Right lung (tissue), 2 donors: ENCODE measurements at regions not wholly inside any gene's neighbourhood (a gene's known extent, or its start where the extent isn't known, plus 50 kb on each side); places are given as distances from the start of the nearest gene placed in this dataset.

Experiments
- DNase-seq, 2 donors: peaks; one replicate each; pipeline ENCODE4 v3.0.0-alpha.2; 2013

DNA sequence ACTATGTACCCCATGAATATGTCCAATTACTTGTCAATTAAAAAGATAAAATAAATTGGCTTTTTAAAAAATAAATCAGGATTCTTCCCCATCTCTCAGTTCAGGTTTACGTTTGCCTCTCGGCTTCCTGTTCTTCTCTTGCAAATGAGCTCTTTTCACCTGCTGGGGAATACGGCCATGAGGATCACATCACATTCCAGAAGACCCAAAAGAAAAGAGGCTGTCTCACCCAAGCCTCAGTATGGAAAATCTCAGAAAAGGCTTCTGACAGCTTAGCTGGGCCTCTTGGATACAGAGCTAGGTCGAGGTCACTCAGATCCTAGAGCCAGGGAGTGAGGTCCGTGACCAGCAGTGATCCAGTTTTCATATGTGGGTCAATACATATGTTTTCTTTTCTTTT is 171.2 kb upstream of the SDK2 start:
- no peak for DNase-seq

DNA sequence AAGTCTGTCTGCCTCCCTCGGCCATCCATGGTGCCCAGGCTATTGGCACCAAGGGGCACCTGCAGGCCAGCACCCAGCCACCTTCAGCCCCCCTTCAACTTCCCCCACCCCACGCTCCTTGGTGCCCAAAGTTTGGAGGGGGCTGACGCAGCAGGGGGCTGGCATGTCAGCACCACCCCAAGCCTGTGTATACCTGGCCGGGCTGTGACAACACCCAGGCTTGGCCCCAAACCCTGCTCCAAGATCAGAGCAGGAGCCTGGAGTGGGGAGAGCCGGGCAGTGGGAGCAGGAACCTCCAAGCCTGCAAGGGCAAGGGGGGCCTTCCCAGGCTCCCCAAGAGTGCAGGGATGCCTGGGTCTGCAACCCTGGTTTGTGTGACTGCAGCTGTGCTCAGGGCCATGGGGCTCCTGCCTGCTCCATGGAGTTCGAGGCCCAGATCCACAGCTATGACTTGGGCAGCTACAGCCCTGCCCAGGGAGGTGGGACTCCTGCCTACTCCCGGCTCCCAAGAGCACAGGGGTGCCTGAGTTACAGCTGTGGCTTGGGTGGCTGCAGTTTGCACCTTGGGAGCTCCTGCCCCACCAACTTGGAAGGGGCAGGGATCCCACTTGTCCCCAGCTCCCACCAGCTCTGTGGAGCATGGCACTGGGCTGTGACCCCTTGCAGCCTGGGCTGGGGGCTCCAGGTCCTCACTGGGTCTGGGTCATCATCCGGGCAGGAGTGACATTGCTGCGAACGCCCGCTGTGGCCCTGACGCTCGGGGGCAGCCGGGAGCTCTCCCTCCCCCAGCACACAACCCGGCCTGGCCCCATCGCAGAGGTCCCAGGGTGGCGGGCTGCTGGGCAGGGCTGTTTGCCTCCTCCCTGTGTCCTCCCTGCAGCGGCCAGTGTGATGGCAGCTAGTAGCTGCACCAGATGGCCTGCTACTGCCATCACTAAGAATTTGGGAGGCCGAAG is 175.5 kb upstream of the SDK2 start:
- no peak for DNase-seq

DNA sequence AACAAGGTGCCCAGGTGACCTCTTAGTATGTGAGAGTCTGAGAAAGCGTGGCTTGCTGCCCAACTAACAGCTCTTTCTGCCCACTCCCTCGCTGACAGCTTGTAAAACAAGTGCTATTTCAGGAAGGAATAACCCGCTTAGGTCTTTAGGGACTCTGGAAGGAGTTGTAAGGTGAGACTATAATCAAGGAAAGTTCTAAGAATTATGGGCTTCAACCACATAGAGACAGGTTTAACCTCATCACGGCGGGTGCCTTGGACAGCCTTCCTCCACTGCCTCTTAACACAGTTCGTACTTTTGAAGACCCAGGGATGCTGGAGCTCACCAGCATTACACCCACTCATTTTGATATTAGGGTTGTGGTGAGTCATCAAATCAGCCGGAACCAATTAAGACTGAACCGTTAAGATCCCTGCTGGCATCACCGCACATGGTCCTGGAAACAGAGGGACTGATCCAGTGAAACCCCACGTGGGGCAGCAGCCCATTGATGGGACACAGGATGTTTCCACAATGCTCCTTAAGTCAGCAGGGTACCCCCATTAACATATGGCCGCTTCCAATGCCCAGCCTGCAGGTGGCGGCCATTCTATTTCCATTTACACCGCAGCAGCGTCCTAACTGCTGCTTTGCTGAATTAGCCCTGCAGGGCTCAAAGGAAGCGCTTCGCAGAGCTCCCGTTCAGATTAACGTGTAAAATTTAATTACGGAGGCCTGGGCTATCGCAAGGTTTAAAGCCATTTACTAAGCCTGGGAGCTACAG is 176.6 kb upstream of the SDK2 start:
- no peak for DNase-seq

DNA sequence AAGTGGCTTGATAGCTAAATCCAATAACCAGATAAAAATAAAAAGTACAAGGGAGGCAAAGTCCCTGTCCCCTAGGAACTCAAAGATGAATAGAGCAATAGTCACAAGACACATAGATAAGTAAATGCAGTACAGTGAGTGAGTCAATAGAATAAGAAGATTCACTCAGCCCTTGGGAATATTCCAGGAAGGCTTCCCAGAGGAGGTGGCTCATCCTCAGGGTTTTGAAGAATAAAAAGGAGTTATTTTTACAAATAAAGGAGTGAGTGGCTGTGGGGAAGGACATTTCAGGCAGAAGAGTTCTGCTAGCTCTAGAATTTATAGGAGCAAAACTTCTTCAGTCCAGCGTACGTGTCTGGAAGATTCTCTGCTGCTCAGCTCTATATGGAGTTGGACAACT is 177.4 kb upstream of the SDK2 start:
- DNase-seq, result no peak

DNA sequence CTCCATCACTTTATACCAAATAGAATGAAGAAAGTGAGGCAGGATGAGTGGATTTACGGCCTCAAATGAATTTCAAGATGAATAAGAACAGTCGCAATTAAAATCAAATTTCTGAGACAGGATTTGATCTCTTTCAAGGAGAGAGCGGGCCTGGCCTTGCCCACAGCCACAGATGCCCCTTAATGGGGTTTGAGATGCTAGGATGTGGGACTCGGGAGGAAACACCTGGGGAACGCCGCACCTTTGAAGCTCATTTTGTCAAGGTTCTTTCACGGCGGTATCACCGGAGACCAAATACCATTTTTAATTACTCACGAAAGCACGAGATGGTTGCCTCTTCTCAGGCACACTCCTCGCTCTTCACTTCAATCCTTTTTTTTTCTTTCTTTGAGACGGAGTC is 178.1 kb upstream of the SDK2 start:
- DNase-seq, result no peak

GRCh38 chr17:73823684-73824083 is 179.4 kb upstream of the SDK2 start:
- DNase-seq, result no peak

- DNase-seq, result no peak
Measured at GRCh38 chr17:73824321-73824720, 180.1 kb upstream of the SDK2 start.

DNA sequence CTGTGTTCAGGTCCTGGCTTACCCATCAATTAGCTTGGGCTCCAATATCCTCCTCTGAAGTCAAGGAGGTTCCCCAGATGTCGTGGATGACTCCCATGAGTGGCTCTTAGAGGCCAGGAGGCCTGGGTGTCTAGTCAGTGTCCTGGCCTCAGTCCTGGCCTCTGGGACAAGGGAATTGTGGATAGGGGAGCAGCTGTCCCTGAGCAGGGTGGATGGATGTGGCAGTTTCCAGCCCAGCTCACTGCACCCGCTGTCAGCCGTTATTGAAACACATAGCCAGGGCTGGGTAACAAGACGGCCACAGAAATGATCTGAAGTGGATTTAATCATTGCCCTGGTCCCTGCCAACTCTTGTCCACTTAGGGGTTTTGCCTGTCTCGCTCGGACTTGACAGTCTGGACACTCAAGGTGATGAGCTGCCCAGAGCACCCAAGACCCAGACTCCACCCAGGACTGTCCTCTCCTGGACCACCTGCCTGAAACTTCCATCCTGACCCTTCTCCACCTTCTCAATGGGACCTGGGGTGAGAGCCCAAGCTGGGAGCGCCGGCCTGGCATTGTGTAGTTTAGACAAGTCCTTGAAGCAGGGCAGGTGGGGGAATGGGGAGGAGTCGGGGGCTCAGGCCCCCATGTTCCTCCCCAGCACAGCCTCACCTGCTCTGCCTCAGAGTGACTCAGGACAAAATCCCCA is 182.1 kb upstream of the SDK2 start:
- DNase-seq, result no peak

DNA sequence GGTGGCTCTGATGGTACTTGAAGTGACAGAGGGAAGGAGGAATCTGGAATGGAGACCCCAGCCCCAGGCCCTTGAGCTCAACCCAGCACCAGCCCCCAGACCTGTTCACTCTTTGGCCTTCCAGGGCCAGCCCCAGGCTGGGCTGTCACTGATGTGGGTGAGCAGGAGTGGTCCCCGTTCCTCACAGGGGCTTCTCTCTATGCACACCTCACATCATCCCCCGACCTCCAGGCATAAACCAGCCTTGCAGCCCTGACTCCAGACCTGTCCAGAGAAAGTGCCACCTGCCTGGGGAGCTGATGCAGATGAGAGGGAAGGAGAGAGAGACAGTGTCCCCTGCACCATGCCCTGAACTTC is 182.6 kb upstream of the SDK2 start:
- no peak for DNase-seq

GRCh38 chr17:73827627-73828291 is 183.5 kb upstream of the SDK2 start:
- DNase-seq, result peak in 1 of 2 donors; percentile 25

DNA sequence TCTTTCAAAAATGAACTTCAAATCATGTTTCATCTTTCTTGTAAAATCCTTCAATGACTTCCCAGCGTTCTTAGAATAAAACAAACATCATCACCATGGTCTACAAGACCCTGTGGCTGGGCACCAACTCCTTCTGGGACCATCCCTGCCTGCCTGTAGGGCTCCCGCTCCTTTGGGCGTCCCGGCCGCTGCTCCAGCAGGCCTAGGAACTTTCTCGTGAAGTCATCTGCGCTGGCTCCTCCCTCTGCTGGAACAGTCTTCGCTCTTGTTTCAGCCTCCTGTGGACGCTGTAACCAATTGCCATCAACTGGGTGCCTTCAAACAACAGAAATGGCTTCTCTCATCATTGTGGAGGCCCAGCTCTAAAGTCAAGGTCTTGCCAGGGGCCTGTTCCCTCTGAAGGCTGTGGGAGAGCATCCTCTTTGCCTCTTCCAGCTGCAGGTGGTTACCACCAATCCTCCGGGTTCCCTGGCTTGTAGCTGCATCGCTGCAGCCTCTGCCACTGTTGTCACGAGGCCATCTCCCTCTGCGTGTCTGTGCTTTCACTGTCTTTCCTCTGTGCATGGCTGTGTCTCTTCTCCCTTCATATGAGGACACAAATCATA is 185.5 kb upstream of the SDK2 start:
- DNase-seq, result no peak

GRCh38 chr17:73831699-73832098 is 187.5 kb upstream of the SDK2 start:
- DNase-seq, result no peak

DNA sequence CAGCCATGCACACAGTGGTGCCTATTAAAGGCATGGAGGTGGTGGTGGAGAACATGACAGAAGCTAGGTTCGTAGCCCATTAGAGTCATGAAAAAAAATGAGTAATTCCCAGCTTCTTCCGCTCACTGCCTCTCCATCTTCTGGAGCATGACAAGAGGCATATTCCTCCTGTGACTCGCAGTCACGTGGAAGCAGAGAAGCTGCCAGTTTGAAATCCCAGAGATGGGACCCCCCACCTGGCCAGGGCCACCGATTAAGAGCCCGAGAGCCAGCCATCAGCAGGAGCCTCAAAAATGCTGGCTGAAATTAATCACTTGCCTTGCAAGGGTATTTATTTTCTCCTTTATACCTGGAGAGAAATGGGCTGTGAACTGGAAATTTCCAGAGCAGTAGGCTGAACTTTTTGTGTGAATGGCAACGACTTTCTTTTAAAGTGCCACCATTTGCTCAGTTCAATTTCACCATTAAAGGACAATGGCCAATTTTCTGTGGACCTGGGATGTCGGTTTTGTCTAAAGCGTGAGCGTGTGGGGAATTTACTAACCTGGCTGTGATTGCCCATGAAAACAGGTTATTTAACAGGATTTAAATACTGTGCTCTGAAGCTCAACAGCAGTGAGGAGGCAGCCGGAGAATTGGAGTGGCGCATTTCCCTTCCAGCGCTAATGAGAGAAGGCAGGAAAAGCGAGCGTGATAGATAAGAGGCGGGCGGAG is 189.7 kb upstream of the SDK2 start:
- DNase-seq, result no peak

DNA sequence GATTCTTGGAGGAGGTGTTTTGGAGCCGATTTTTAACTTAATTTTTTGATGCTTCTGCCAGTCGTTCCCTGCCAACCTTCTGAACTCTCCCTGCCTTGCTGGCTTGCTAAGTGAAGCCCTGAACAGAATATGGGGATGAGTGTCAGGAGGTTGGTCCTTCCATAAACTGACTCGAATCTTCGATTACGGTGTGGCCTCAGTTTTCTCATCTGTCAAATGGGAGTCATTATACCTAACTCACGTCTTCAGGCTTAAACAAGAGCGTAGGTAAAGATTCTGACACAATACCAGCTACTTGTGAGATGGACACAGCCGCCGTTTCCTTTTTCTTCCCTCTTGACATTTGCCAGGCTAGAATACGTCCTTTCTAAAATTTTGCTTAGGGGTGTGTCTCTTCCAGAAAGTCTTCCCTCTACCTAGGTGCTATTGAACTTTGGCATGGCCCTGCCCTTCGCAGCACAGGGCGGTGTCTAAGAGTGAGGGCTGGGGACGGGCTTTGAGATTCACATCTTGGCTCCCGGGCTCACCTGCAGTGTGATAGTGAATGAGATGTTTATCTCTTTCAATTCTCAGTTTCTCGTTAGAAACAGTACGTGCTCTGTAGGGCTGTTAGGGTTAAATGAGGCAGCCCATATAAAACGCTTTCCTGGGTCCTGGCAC is 190.6 kb upstream of the SDK2 start:
- no peak for DNase-seq

- DNase-seq, result no peak
Measured at GRCh38 chr17:73835605-73836004, 191.4 kb upstream of the SDK2 start.

GRCh38 chr17:73838815-73839214 is 194.6 kb upstream of the SDK2 start:
- no peak for DNase-seq

DNA sequence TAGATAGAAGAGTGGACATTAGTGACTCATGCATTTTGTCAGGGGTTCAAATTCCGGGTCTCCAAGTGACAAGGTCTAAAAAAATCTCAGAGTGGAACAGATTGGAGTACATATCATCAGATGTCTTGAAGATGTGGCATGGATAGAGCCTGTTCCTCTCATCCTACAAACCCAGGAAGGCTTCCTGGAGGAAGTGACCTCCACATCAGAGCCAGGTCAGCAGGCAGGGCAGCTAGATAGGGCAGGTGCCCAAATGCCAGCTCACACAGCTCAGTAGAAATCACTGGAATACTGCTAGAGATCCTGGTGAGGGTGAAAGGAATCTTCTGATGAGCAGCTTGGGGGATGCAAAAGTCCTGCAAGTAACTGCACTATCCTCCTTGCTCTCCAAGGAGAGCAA is 196.6 kb upstream of the SDK2 start:
- DNase-seq, result no peak

GRCh38 chr17:73841431-73842060 is 197.3 kb upstream of the SDK2 start:
- DNase-seq, result no peak

GRCh38 chr17:73847952-73848351 is 203.7 kb upstream of the SDK2 start:
- DNase-seq, result no peak

DNA sequence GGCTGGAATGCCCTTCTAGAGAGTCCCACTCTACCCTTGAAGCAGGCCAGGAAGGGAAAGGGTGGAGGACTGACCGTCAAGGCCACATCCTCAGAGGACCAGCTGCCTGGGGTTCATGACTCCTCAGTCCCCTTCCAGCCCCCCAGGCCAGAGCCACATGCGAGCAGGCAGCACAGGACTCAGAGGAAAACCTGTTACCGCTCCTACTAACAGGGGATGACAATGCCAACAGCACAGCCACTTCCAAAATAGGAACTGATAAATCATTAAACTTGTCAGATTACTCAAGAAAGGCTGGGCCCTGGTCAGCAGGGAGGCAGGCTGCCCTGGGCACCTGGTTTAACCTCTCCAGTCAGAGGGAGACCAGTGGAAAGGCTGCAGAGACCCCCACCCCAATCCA is 206.2 kb upstream of the SDK2 start:
- DNase-seq, result no peak
